MCF 10A (cell line): ENCODE measurements at regions not wholly inside any gene's neighbourhood (a gene's known extent, or its start where the extent isn't known, plus 50 kb on each side); places are given as distances from the start of the nearest gene placed in this dataset.
"Not testable (repeated sequence)": the region's sequence is repeated elsewhere in the genome, so short reads cannot be mapped to it uniquely, and the experiment has no call there.

Experiments used
- BruUV-seq: library from RNA; stranded (reverse); fragments of 400-500 nt; replicated peaks from 2 replicates; lab custom pipeline; 2021; lab: Mats Ljungman, UMichigan
- CTCF ChIA-PET: fragments of 300-600 bp; sonication (Branson Sonifier 250); formaldehyde crosslinking; extraction: SDS; loops from one replicate; lab custom pipeline; 2021; ENCODE audit warnings: antibody characterized with exemption, inconsistent platforms; lab: Yijun Ruan, JAX
- POLR2A ChIA-PET: fragments of 300-600, 350-650 bp; sonication (Branson Sonifier 250); formaldehyde crosslinking; extraction: SDS; loops from one replicate; lab custom pipeline; 2020; ENCODE audit warnings: antibody characterized with exemption, inconsistent platforms; lab: Yijun Ruan, JAX
- DNase-seq: peaks from one replicate; pipeline ENCODE4 v3.0.0-alpha.2; 2018; ENCODE audit not compliant: unreplicated experiment
- H3K27ac Mint-ChIP-seq: one replicate; pipeline ENCODE4 v1.8.0; 2022; ENCODE audit warnings: mild to moderate bottlenecking, low read depth, mixed read lengths; ENCODE audit not compliant: unreplicated experiment
- H3K27me3 Mint-ChIP-seq: one replicate; pipeline ENCODE4 v1.8.0; 2022; ENCODE audit warnings: mixed read lengths; ENCODE audit not compliant: insufficient read depth, unreplicated experiment
- H3K36me3 Mint-ChIP-seq: one replicate; pipeline ENCODE4 v1.8.0; 2022; ENCODE audit warnings: mild to moderate bottlenecking, moderate library complexity, mixed read lengths; ENCODE audit not compliant: insufficient read depth, unreplicated experiment
- H3K4me1 Mint-ChIP-seq: one replicate; pipeline ENCODE4 v1.8.0; 2022; ENCODE audit warnings: mixed read lengths; ENCODE audit not compliant: insufficient read depth, unreplicated experiment
- H3K4me3 Mint-ChIP-seq: one replicate; pipeline ENCODE4 v1.8.0; 2022; ENCODE audit warnings: mild to moderate bottlenecking, moderate library complexity, mixed read lengths; ENCODE audit not compliant: unreplicated experiment
- H3K9me3 Mint-ChIP-seq: one replicate; pipeline ENCODE4 v1.8.0; 2022; ENCODE audit warnings: mixed read lengths; ENCODE audit not compliant: unreplicated experiment
- intact Hi-C: fragments of 100-400 bp; cut with micrococcal nuclease; formaldehyde crosslinking; loops from 2 replicates; pipeline ENCODE4 v1.14.1; 2022
- TF ChIP-seq, protein P1 (sequence below): fragments of 200-600 bp; IDR thresholded peaks from one replicate; pipeline ENCODE4 v1.8.0; 2022; ENCODE audit warnings: antibody characterized with exemption, mild to moderate bottlenecking; ENCODE audit not compliant: unreplicated experiment

DNA sequence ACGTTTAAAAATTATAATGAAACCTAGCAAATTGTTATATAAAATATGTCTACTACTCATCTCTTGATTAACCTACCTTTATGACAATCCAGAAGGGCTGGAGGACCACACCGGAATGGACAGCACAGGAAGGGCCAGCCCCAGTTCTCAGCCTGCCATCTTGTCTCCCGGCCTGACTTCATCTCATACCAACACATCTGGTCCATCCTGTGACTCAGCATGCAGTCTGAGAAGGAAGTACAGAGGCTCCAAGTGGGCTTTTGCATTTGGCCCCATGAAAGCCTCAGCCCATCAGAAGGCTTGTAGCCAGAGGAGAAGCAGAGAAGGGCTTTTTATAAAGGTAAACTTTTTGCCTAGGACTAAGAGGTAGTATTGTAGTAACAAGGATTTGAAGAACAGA is 436.6 kb downstream of the MRPL39 start:
- Mint-ChIP-seq H3K27me3 (no peaks in the 10 kb centered on the region), H3K4me1 (peaks cover 26% of the 10 kb centered on the region), H3K4me3 (no peak overlapping the region), H3K9me3 (peaks cover 10% of the 10 kb centered on the region), H3K36me3 (peaks cover 6% of the 10 kb centered on the region), H3K27ac (no peak overlapping the region)
- TF ChIP-seq, protein P1, sequence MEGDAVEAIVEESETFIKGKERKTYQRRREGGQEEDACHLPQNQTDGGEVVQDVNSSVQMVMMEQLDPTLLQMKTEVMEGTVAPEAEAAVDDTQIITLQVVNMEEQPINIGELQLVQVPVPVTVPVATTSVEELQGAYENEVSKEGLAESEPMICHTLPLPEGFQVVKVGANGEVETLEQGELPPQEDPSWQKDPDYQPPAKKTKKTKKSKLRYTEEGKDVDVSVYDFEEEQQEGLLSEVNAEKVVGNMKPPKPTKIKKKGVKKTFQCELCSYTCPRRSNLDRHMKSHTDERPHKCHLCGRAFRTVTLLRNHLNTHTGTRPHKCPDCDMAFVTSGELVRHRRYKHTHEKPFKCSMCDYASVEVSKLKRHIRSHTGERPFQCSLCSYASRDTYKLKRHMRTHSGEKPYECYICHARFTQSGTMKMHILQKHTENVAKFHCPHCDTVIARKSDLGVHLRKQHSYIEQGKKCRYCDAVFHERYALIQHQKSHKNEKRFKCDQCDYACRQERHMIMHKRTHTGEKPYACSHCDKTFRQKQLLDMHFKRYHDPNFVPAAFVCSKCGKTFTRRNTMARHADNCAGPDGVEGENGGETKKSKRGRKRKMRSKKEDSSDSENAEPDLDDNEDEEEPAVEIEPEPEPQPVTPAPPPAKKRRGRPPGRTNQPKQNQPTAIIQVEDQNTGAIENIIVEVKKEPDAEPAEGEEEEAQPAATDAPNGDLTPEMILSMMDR, result no peak
- BruUV-seq, result no TSS peak
- intact Hi-C loops, result no loop called here
- POLR2A ChIA-PET, result no interaction called here
- DNase-seq, result no peak
- CTCF ChIA-PET, result no interaction called here

DNA sequence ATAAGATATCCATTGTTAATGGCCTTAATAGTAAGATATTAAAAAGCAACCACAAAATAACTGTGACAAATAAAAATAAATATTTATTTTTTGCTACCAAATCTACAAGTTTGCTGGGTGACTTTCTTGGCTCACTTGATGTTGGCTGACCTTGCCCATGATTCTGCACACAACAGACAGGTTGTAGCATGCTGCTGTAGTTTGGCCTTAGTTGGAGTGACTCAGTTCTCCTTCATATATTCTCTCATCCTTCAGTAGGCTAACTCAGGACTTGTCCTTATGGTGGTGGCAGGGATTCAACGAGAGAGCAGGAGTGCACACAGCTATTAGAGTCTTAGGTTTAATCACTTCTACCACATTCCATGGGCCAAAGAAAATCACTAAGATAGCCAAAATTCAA is 437.9 kb downstream of the MRPL39 start:
- POLR2A ChIA-PET, result no interaction called here
- Mint-ChIP-seq H3K4me1 (peaks cover 17% of the 10 kb centered on the region), H3K4me3 (no peak overlapping the region), H3K27me3 (no peaks in the 10 kb centered on the region), H3K9me3 (peaks cover 17% of the 10 kb centered on the region), H3K36me3 (peaks cover 6% of the 10 kb centered on the region), H3K27ac (no peak overlapping the region)
- TF ChIP-seq, protein P1, result no peak
- CTCF ChIA-PET, result interaction anchor here (0.7 kb wide), 1 partner anchor 20 kb away, joined by 4 read pairs; no protein-coding TSS in a partner anchor
- peak; percentile 43 for DNase-seq
- BruUV-seq, result no TSS peak
- intact Hi-C loops, result no loop called here

DNA sequence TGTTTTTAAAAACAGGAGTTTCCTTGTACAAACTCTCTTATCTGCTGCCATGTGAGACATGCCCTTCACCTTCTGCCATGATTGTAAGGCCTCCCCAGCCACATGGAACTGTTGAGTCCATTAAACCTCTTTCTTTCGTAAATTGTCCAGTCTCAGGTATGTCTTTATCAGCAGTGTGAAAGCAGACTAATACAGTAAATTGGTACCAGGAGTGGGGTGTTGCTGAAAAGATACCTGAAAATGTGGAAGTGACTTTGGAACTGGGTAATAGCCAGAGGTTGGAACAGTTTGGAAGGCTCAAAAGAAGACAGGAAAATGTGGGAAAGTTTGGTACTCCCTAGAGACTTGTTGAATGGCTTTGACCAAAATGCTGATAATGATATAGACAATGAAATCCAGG is 440.4 kb downstream of the MRPL39 start:
- POLR2A ChIA-PET, H3K27ac Mint-ChIP-seq, CTCF ChIA-PET, intact Hi-C loops, BruUV-seq, H3K27me3 Mint-ChIP-seq, DNase-seq, H3K36me3 Mint-ChIP-seq, H3K4me3 Mint-ChIP-seq: not testable (repeated sequence)
- Mint-ChIP-seq H3K9me3 (peaks cover 23% of the 10 kb centered on the region), H3K4me1 (peaks cover 11% of the 10 kb centered on the region)

DNA sequence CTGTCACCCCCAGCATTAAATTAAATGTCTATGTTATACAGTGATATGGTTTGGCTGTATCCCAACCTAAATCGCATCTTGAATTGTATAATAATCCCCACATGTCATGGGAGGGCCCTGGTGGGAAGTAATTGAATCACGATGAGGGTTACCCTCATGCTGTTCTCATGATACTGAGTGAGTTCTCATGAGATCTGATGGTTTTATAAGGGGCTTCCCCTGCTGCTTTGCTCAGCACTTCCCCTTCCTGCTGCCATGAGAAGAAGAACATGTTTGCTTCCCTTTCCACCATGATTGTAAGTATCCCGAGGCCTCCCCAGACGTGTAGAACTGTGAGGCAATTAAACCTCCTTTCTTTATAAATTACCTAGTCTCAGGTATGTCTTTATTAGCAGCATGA is 445.7 kb downstream of the MRPL39 start:
- POLR2A ChIA-PET, result no interaction called here
- no peaks in the 10 kb centered on the region for H3K4me1 Mint-ChIP-seq
- no peak overlapping the region for H3K27ac Mint-ChIP-seq
- TF ChIP-seq, protein P1, result no peak
- H3K4me3 Mint-ChIP-seq, result no peak overlapping the region
- intact Hi-C loops, result no loop called here
- H3K27me3 Mint-ChIP-seq, result no peaks in the 10 kb centered on the region
- no TSS peak for BruUV-seq
- H3K9me3 Mint-ChIP-seq, result peaks cover 14% of the 10 kb centered on the region
- DNase-seq, result no peak
- CTCF ChIA-PET, result no interaction called here
- H3K36me3 Mint-ChIP-seq, result no peaks in the 10 kb centered on the region

DNA sequence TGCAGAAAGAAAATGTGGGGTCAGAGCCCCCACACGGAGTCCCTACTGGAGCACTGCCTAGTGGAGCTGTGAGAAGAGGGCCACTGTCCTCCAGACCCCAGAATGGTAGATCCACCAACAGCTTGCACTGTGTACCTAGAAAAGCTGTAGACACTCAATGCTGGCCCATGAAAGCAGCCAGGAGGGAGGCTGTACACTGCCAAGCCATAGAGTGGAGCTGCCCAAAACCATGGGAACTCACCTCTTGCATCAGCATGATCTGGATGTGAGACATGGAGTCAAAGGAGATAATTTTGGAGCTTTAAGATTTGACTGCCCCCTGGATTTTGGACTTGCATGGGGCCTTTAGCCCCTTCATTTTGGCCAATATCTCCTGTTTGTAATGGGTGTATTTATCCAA is 452.3 kb downstream of the MRPL39 start:
- intact Hi-C loops, H3K9me3 Mint-ChIP-seq, POLR2A ChIA-PET, H3K27me3 Mint-ChIP-seq, H3K36me3 Mint-ChIP-seq, H3K4me3 Mint-ChIP-seq, CTCF ChIA-PET, H3K4me1 Mint-ChIP-seq, DNase-seq, BruUV-seq, H3K27ac Mint-ChIP-seq: not testable (repeated sequence)
